ENCODE measurements at regions not wholly inside any gene's neighbourhood (a gene's known extent, or its start where the extent isn't known, plus 50 kb on each side); places are given as distances from the start of the nearest gene placed in this dataset.
"Not testable (repeated sequence)": the region's sequence is repeated elsewhere in the genome, so short reads cannot be mapped to it uniquely, and the experiment has no call there.

- no peaks in the 10 kb centered on the region for H3K27me3 ChIP-seq
- H3K4me3 ChIP-seq, result no peak overlapping the region
- WGBS, 2 donors, result 54 to 76% methylated on average over 1 of the region's 1 CpG
- H3K4me1 ChIP-seq, result no peaks in the 10 kb centered on the region
- intact Hi-C loops (cut with DNase I), result no loop called here
- no peaks in the 10 kb centered on the region for H3K9me3 ChIP-seq
- ATAC-seq (no peak), DNase-seq (no peak), FAIRE-seq (no peak)
- TF ChIP-seq CTCF (IDR thresholded peaks at IDR 0.05), result no peak
- H3K27ac ChIP-seq, result no peak overlapping the region
- no peaks in the 10 kb centered on the region for H3K36me3 ChIP-seq
These were observed 640.0 kb downstream of the MAT2B start for GRCh38 chr5:164145458-164145857.

- WGBS, 2 donors, result 59 to 75% methylated on average over 4 of the region's 4 CpGs
- no peak for FAIRE-seq
These were observed 640.8 kb downstream of the MAT2B start for GRCh38 chr5:164146223-164146622.

GRCh38 chr5:164148292-164148691 lies 642.9 kb downstream of the MAT2B start:
- Histone ChIP-seq H3K4me1 (no peaks in the 10 kb centered on the region), H3K4me3 (no peak overlapping the region), H3K9me3 (no peaks in the 10 kb centered on the region), H3K27ac (no peak overlapping the region), H3K27me3 (no peaks in the 10 kb centered on the region), H3K36me3 (no peaks in the 10 kb centered on the region)
- no peak for ATAC-seq
- no peak for DNase-seq
- TF ChIP-seq CTCF (IDR thresholded peaks at IDR 0.05), result no peak
- intact Hi-C loops (cut with DNase I), result no loop called here
- 57 to 64% methylated on average over 4 of the region's 4 CpGs for WGBS, 2 donors
- FAIRE-seq, result no peak

More at GRCh38 chr5:164146223-164146622, 640.8 kb downstream of the MAT2B start:
- DNase-seq (no peak), ATAC-seq (no peak)
- no peak for TF ChIP-seq CTCF (IDR thresholded peaks at IDR 0.05)
- H3K4me3 ChIP-seq, result no peak overlapping the region
- no peak overlapping the region for H3K27ac ChIP-seq
- H3K4me1 ChIP-seq, result no peaks in the 10 kb centered on the region
- no peaks in the 10 kb centered on the region for H3K27me3 ChIP-seq
- no peaks in the 10 kb centered on the region for H3K9me3 ChIP-seq
- intact Hi-C loops (cut with DNase I), result no loop called here
- H3K36me3 ChIP-seq, result no peaks in the 10 kb centered on the region

GRCh38 chr5:164152539-164152938 lies 647.1 kb downstream of the MAT2B start:
- DNase-seq; intact Hi-C loops (cut with DNase I); H3K4me1 ChIP-seq; H3K27me3 ChIP-seq; H3K27ac ChIP-seq; H3K9me3 ChIP-seq; FAIRE-seq; ATAC-seq; H3K4me3 ChIP-seq; H3K36me3 ChIP-seq: not testable (repeated sequence)
- WGBS, 2 donors, result 59 to 87% methylated on average over 1 of the region's 1 CpG

- FAIRE-seq, result no peak
- WGBS, 2 donors, result 32 to 34% methylated on average over 4 of the region's 4 CpGs
- Histone ChIP-seq H3K4me1 (no peaks in the 10 kb centered on the region), H3K27me3 (no peaks in the 10 kb centered on the region), H3K9me3 (no peaks in the 10 kb centered on the region), H3K4me3 (no peak overlapping the region), H3K36me3 (no peaks in the 10 kb centered on the region), H3K27ac (no peak overlapping the region)
- no peak for ATAC-seq
- DNase-seq, result no peak
- intact Hi-C loops (cut with DNase I), result no loop called here
- no peak for TF ChIP-seq CTCF (IDR thresholded peaks at IDR 0.05)
These were observed 648.2 kb downstream of the MAT2B start for GRCh38 chr5:164153469-164154172.

Measured in pancreas (tissue), 10 donors.